ENCODE measurements at regions not wholly inside any gene's neighbourhood (a gene's known extent, or its start where the extent isn't known, plus 50 kb on each side); places are given as distances from the start of the nearest gene placed in this dataset.

DNA sequence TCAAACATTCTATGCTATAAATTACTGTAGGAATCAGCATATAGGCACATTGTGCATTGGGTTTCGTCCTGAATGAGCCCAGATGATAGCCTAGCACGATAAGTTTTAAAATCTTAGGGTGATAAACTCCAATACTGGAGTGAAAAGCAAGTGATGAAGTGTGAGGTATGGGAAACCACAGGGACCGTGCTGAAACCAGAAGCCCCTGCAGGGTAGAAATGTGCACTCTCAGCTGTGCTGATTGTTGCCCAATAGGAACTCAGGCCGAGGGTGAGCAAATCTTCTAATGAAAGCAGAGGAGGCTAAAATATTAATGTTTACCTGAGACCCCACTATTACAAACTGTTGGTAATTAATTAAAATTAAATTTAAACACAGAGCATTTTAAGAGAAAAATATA lies 1486.6 kb downstream of the AACS start:
- DNase-seq (ENCODE audit: low spot score), result no peak
- peaks cover 73% of the 10 kb centered on the region for H3K36me3 Mint-ChIP-seq
- TF ChIP-seq ZNF138 (CRISPR knock-in tag; conservative IDR thresholded peaks at IDR 0.05) (no peak), CBFB (CRISPR knock-in tag; IDR thresholded peaks at IDR 0.05; ENCODE audit: low read depth) (no peak), ZNF263 (CRISPR knock-in tag; IDR thresholded peaks at IDR 0.05; ENCODE audit: low read depth) (no peak), RELA (CRISPR knock-in tag; IDR thresholded peaks at IDR 0.05; ENCODE audit: borderline replicate concordance) (no peak), ZNF121 (CRISPR knock-in tag; IDR thresholded peaks at IDR 0.05) (no peak), FOXK1 (CRISPR knock-in tag; IDR thresholded peaks at IDR 0.05) (no peak), RORB (CRISPR knock-in tag; IDR thresholded peaks at IDR 0.05) (no peak), SOX15 (CRISPR knock-in tag; IDR thresholded peaks at IDR 0.05) (no peak), HMGA2 (CRISPR knock-in tag; IDR thresholded peaks at IDR 0.05) (no peak), CREM (CRISPR knock-in tag; IDR thresholded peaks at IDR 0.05) (no peak), NFE2L1 (CRISPR knock-in tag; IDR thresholded peaks at IDR 0.05) (no peak), ZBTB21 (CRISPR knock-in tag; IDR thresholded peaks at IDR 0.05; ENCODE audit: borderline replicate concordance) (no peak), TEAD4 (CRISPR knock-in tag; IDR thresholded peaks at IDR 0.05) (no peak), GTF2I (CRISPR knock-in tag; conservative IDR thresholded peaks at IDR 0.05) (no peak)
- TF ChIP-seq, protein P1, sequence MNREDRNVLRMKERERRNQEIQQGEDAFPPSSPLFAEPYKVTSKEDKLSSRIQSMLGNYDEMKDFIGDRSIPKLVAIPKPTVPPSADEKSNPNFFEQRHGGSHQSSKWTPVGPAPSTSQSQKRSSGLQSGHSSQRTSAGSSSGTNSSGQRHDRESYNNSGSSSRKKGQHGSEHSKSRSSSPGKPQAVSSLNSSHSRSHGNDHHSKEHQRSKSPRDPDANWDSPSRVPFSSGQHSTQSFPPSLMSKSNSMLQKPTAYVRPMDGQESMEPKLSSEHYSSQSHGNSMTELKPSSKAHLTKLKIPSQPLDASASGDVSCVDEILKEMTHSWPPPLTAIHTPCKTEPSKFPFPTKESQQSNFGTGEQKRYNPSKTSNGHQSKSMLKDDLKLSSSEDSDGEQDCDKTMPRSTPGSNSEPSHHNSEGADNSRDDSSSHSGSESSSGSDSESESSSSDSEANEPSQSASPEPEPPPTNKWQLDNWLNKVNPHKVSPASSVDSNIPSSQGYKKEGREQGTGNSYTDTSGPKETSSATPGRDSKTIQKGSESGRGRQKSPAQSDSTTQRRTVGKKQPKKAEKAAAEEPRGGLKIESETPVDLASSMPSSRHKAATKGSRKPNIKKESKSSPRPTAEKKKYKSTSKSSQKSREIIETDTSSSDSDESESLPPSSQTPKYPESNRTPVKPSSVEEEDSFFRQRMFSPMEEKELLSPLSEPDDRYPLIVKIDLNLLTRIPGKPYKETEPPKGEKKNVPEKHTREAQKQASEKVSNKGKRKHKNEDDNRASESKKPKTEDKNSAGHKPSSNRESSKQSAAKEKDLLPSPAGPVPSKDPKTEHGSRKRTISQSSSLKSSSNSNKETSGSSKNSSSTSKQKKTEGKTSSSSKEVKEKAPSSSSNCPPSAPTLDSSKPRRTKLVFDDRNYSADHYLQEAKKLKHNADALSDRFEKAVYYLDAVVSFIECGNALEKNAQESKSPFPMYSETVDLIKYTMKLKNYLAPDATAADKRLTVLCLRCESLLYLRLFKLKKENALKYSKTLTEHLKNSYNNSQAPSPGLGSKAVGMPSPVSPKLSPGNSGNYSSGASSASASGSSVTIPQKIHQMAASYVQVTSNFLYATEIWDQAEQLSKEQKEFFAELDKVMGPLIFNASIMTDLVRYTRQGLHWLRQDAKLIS (CRISPR knock-in tag; IDR thresholded peaks at IDR 0.05; ENCODE audit: borderline replicate concordance), result no peak
- TF ChIP-seq, protein P2, sequence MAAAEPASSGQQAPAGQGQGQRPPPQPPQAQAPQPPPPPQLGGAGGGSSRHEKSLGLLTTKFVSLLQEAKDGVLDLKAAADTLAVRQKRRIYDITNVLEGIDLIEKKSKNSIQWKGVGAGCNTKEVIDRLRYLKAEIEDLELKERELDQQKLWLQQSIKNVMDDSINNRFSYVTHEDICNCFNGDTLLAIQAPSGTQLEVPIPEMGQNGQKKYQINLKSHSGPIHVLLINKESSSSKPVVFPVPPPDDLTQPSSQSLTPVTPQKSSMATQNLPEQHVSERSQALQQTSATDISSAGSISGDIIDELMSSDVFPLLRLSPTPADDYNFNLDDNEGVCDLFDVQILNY (CRISPR knock-in tag; IDR thresholded peaks at IDR 0.05), result no peak
- TF ChIP-seq, protein P3, sequence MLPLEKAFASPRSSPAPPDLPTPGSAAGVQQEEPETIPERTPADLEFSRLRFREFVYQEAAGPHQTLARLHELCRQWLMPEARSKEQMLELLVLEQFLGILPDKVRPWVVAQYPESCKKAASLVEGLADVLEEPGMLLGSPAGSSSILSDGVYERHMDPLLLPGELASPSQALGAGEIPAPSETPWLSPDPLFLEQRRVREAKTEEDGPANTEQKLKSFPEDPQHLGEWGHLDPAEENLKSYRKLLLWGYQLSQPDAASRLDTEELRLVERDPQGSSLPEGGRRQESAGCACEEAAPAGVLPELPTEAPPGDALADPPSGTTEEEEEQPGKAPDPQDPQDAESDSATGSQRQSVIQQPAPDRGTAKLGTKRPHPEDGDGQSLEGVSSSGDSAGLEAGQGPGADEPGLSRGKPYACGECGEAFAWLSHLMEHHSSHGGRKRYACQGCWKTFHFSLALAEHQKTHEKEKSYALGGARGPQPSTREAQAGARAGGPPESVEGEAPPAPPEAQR (CRISPR knock-in tag; IDR thresholded peaks at IDR 0.05), result no peak
- TF ChIP-seq, protein P4, sequence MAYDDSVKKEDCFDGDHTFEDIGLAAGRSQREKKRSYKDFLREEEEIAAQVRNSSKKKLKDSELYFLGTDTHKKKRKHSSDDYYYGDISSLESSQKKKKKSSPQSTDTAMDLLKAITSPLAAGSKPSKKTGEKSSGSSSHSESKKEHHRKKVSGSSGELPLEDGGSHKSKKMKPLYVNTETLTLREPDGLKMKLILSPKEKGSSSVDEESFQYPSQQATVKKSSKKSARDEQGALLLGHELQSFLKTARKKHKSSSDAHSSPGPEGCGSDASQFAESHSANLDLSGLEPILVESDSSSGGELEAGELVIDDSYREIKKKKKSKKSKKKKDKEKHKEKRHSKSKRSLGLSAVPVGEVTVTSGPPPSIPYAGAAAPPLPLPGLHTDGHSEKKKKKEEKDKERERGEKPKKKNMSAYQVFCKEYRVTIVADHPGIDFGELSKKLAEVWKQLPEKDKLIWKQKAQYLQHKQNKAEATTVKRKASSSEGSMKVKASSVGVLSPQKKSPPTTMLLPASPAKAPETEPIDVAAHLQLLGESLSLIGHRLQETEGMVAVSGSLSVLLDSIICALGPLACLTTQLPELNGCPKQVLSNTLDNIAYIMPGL (CRISPR knock-in tag; IDR thresholded peaks at IDR 0.05), result no peak
- TF ChIP-seq, protein P5, sequence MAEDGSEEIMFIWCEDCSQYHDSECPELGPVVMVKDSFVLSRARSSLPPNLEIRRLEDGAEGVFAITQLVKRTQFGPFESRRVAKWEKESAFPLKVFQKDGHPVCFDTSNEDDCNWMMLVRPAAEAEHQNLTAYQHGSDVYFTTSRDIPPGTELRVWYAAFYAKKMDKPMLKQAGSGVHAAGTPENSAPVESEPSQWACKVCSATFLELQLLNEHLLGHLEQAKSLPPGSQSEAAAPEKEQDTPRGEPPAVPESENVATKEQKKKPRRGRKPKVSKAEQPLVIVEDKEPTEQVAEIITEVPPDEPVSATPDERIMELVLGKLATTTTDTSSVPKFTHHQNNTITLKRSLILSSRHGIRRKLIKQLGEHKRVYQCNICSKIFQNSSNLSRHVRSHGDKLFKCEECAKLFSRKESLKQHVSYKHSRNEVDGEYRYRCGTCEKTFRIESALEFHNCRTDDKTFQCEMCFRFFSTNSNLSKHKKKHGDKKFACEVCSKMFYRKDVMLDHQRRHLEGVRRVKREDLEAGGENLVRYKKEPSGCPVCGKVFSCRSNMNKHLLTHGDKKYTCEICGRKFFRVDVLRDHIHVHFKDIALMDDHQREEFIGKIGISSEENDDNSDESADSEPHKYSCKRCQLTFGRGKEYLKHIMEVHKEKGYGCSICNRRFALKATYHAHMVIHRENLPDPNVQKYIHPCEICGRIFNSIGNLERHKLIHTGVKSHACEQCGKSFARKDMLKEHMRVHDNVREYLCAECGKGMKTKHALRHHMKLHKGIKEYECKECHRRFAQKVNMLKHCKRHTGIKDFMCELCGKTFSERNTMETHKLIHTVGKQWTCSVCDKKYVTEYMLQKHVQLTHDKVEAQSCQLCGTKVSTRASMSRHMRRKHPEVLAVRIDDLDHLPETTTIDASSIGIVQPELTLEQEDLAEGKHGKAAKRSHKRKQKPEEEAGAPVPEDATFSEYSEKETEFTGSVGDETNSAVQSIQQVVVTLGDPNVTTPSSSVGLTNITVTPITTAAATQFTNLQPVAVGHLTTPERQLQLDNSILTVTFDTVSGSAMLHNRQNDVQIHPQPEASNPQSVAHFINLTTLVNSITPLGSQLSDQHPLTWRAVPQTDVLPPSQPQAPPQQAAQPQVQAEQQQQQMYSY (CRISPR knock-in tag; IDR thresholded peaks at IDR 0.05), result no peak
- TF ChIP-seq, protein P6, sequence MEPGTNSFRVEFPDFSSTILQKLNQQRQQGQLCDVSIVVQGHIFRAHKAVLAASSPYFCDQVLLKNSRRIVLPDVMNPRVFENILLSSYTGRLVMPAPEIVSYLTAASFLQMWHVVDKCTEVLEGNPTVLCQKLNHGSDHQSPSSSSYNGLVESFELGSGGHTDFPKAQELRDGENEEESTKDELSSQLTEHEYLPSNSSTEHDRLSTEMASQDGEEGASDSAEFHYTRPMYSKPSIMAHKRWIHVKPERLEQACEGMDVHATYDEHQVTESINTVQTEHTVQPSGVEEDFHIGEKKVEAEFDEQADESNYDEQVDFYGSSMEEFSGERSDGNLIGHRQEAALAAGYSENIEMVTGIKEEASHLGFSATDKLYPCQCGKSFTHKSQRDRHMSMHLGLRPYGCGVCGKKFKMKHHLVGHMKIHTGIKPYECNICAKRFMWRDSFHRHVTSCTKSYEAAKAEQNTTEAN (CRISPR knock-in tag; IDR thresholded peaks at IDR 0.05), result no peak
- POLR2A ChIA-PET, result no interaction called here
- no peaks in the 10 kb centered on the region for H3K4me1 Mint-ChIP-seq
- ATAC-seq, result no peak
- no peak overlapping the region for H3K27ac Mint-ChIP-seq
- H3K27me3 Mint-ChIP-seq (ENCODE audit: low read depth), result peaks cover 11% of the 10 kb centered on the region
- no peak overlapping the region for H3K4me3 Mint-ChIP-seq
- CTCF ChIA-PET, result no interaction called here
- peaks cover 72% of the 10 kb centered on the region for H3K9me3 Mint-ChIP-seq
